ENCODE measurements at regions not wholly inside any gene's neighbourhood (a gene's known extent, or its start where the extent isn't known, plus 50 kb on each side); places are given as distances from the start of the nearest gene placed in this dataset.

- in situ Hi-C loops (cut with MboI; ENCODE audit: low sequenced_read_pairs) = no loop called here
- Histone ChIP-seq H3K27me3 (ENCODE audit: low read depth) (no peaks in the 10 kb centered on the region), H3K9me3 (no peaks in the 10 kb centered on the region), H3K4me1 (no peaks in the 10 kb centered on the region), H3K4me3 (no peak overlapping the region), H3K36me3 (replicated peaks) (no peaks in the 10 kb centered on the region)
- DNase-seq (ENCODE audit: low spot score in 2 of 2) = no peak
These were observed 51.0 kb upstream of the NAP1L1 start for GRCh38 chr12:76135456-76135855.
